Small intestine (tissue), 7 donors: ENCODE measurements at regions not wholly inside any gene's neighbourhood (a gene's known extent, or its start where the extent isn't known, plus 50 kb on each side); places are given as distances from the start of the nearest gene placed in this dataset.

Experiments
- DNase-seq, 2 donors: peaks; one replicate each; pipeline versions ENCODE4 v3.0.0 to v3.0.0-alpha.2; 2013
- FAIRE-seq: peaks from 2 replicates; lab custom pipeline; 2012; peaks lifted over from hg19 to GRCh38; lab: Jason Lieb, UNC
- H3K27ac ChIP-seq, 3 donors: one replicate each; pipeline ENCODE4 v1.5.1; 2013; ENCODE audit warnings: low read length in 2 of 3, mild to moderate bottlenecking in 2 of 3, control low read depth in 1 of 3, inconsistent platforms in 1 of 3, low read depth in 1 of 3, moderate library complexity in 1 of 3
- H3K27me3 ChIP-seq, 3 donors: one replicate each; pipeline ENCODE4 v1.6.1; 2013; ENCODE audit warnings: low read length in 3 of 3, inconsistent platforms in 1 of 3; ENCODE audit not compliant: control insufficient read depth in 3 of 3, insufficient read depth in 3 of 3
- H3K36me3 ChIP-seq, 3 donors: one replicate each; pipeline ENCODE4 v1.6.1; 2013; ENCODE audit warnings: low read length in 3 of 3, inconsistent platforms in 1 of 3, low read depth in 1 of 3, mild to moderate bottlenecking in 1 of 3, moderate library complexity in 1 of 3; ENCODE audit not compliant: control insufficient read depth in 3 of 3, insufficient read depth in 2 of 3
- H3K4me1 ChIP-seq, 3 donors: one replicate each; pipeline ENCODE4 v1.6.1; 2013; ENCODE audit warnings: low read length in 2 of 3, inconsistent platforms in 1 of 3, low read depth in 1 of 3, mild to moderate bottlenecking in 1 of 3, moderate library complexity in 1 of 3; ENCODE audit not compliant: control insufficient read depth in 3 of 3, insufficient read depth in 2 of 3
- H3K4me3 ChIP-seq, 3 donors: one replicate each; pipeline ENCODE4 v1.5.1; 2013; ENCODE audit warnings: low read length in 3 of 3, control low read depth in 1 of 3, inconsistent platforms in 1 of 3, low read depth in 1 of 3, mild to moderate bottlenecking in 1 of 3, moderate library complexity in 1 of 3
- H3K9me3 ChIP-seq, 2 donors: one replicate each; pipeline ENCODE4 v1.6.1; 2013; ENCODE audit warnings: low read depth in 1 of 2, low read length in 1 of 2; ENCODE audit not compliant: control insufficient read depth in 2 of 2, insufficient read depth in 1 of 2
- WGBS, 3 donors: extraction: QIAGEN DNeasy Blood & Tissue Kit; methylation state at CpG; one replicate each; pipeline ENCODE4 v1.1.7; 2013; 5-methylcytosine and 5-hydroxymethylcytosine counted together
- donor health status: healthy with polysubstance abuse.
- donor health status: control.
- donor health status: control.
- donor health status: Bipolar disorder and iron deficiency.
- donor health status: healthy.

DNA sequence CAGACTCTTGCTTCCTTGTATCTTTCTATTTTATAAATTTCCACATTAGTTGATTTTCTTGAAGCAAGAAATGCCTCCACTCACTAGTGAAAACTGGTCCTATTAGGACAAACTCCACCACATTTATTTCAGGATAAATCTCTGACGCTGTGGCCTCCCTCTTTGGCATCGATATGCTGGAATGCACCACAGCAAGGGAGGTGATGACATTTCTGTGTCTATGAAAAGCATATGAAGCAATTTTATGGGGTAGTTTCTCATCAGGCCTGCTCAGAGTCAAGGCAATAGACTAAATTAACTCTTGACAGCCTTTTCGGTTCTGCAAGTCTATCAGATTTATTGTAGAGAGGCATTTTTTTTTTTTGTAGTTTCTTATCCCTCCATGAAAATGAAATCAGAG is 304.4 kb downstream of the ZEB1 start:
- no peak overlapping the region for H3K4me3 ChIP-seq
- no peaks in the 10 kb centered on the region for H3K27me3 ChIP-seq
- H3K27ac ChIP-seq = no peak overlapping the region
- no peak for FAIRE-seq
- DNase-seq = no peak
- H3K36me3 ChIP-seq = no peaks in the 10 kb centered on the region
- WGBS, 3 donors = 69 to 93% (median 85%) methylated on average over 3 of the region's 3 CpGs
- H3K9me3 ChIP-seq = no peaks in the 10 kb centered on the region
- no peaks in the 10 kb centered on the region for H3K4me1 ChIP-seq

DNA sequence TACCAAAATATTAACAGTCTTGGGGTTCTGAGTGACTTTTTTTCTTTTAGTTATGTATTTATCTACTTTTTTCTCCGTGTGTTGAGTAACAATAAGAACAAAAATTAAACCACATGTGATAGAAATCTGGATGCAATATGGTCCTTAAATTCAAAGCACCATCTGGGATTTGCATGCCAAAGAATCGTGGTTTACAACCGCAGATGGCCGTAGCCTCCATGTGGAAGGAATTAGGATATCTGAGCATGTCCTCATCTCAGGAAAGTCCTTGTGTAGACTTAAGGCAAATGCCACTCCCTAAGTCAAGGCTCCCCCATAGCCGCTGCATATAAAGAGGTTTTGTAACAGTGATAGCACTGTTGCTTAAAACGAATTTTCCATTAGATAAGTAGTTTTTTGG is 304.0 kb downstream of the ZEB1 start:
- Histone ChIP-seq H3K9me3 (no peaks in the 10 kb centered on the region), H3K27me3 (no peaks in the 10 kb centered on the region), H3K4me3 (no peak overlapping the region), H3K4me1 (no peaks in the 10 kb centered on the region), H3K27ac (no peak overlapping the region), H3K36me3 (no peaks in the 10 kb centered on the region)
- WGBS, 3 donors = 66 to 75% (median 70%) methylated on average over 6 of the region's 6 CpGs
- no peak for FAIRE-seq
- no peak for DNase-seq

DNA sequence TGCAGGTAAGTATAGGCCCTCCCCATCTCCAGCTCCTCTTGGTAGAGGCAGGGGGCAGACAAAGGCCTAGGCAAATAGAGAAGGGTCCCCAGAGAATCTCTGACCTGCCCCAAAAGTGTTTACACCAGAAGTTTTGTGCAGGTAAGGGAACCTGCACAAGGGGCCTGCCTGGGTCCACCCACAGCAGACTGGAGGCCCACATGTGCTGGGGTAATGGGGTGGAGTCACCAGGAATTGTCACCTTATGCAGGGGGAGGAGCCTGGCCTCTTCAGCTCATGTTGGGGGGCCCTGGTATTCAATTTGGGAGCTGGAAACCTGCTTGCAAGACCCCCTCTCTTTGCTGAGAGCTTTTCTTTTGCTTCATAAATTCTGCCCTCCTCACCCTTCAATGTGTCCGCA is 302.7 kb downstream of the ZEB1 start:
- Histone ChIP-seq H3K4me3 (no peak overlapping the region), H3K36me3 (no peaks in the 10 kb centered on the region), H3K4me1 (no peaks in the 10 kb centered on the region), H3K9me3 (no peaks in the 10 kb centered on the region), H3K27ac (no peak overlapping the region), H3K27me3 (no peaks in the 10 kb centered on the region)
- WGBS, 3 donors = 95 to 100% (median 97%) methylated on average over 1 of the region's 1 CpG
- DNase-seq = no peak
- FAIRE-seq = no peak

DNA sequence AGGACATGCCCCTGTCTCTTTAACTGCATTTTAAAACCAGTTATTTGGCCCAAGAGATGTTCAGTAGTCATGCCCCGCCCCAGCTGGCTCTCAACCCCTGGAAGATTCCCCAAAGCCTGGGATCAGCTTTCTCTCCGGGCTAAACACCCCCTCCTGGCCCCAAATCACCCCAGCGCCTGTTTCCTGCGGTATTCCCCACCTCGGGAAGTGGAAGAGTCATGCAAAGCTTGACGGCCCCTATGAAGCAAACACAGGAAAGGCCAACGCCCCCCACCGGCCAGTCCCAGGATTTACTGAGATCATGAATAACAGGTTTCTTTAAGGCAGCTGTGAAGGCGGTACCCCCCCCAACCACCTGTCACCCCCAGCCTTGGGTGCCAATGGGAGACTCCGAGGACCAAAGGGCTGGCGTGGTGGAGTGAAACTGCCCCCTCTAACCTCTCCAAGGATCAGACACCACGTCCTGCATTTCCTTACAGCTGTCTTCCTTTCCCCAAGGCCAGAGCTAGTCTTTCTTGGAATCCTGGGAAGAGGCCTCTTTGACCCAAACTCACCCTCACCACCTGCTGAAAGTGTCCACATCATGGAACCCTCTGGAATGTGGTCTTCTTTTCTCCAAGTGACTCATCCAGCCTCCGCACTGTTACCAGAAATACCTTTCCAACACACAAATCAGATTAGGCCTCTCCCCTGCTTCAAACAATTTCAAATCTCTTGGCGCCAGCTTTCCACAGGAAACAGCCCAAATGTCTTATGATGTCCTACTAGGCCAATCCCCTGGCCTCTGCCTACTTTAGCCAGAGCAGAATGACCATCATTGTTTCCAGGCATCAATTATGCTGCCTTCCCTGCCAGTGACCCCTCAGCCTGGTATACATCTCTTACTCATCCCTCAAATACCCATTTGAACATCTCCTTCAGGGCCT is 301.5 kb downstream of the ZEB1 start:
- WGBS, 3 donors = 58 to 62% (median 62%) methylated on average over 14 of the region's 14 CpGs
- FAIRE-seq (no peak), DNase-seq (no peak)
- H3K27ac ChIP-seq = peak overlapping the region in 1 of 3 donors; percentile 39
- no peak overlapping the region for H3K4me3 ChIP-seq
- no peaks in the 10 kb centered on the region for H3K9me3 ChIP-seq
- no peaks in the 10 kb centered on the region for H3K27me3 ChIP-seq
- H3K4me1 ChIP-seq = no peaks in the 10 kb centered on the region
- H3K36me3 ChIP-seq = no peaks in the 10 kb centered on the region

DNA sequence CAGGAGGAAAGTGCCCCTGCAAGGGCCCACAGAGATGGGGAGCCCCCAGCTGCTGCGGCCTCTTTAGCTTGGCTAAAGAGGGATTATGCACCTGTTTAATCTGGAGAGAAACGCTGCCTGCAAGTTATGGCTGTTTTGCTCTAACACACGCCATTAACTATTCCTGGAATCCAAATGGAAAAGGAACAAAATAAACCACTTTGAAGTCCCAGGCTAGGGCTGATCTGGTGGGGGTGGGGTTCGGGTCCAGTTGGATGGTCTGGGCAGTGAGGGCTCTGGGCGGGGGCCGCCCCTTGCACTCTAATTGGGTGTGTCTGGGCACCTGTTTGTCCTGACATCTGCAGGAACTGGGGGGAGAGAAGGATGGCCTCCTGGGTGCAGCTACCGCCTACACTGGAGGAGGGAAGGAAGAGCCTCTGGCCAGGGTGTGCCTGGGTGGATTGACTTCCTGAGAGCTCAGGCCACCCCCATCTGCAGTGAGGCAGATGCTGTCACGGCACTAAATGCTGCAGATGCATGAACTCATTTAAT is 300.6 kb downstream of the ZEB1 start:
- DNase-seq = no peak
- Histone ChIP-seq H3K9me3 (no peaks in the 10 kb centered on the region), H3K27ac (no peak overlapping the region), H3K4me1 (no peaks in the 10 kb centered on the region), H3K36me3 (no peaks in the 10 kb centered on the region), H3K4me3 (no peak overlapping the region), H3K27me3 (no peaks in the 10 kb centered on the region)
- 33 to 56% (median 44%) methylated on average over 8 of the region's 8 CpGs for WGBS, 3 donors
- no peak for FAIRE-seq

DNA sequence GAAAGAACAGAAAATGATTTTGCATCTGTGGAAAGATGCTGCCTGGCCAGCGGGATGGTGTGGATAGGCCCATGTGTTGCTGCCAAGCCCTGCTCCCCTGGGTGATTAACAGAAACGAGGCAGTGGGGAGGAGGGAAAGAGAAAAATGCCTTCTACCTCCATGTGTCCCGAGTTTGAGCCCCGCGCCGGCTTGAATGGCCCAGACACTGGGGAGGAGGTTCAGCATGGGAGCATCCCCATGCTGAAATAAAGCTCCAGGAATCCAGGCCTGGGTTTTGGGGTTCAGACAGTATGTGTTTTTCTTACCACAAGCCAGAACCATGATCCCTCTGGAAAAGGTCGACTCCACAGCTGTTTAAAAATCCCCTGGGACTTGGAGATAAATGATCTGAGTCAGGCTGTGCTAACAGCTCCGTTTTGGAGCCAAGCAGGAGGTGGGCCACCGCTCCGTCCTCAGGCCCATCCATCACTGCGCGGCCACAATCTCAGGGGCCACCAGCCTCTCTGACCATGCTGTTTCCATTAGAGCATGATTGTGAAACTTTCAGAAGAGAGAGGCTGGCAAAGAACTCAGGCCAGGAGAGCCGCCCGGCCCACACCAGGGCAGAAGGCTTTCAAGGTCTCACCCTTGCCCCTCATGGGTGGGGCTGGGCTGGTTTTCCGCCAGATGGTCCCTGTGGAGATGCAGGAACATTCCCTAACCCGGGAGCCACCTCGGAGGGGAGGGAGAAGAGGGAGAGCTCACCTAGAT is 299.7 kb downstream of the ZEB1 start:
- Histone ChIP-seq H3K9me3 (no peaks in the 10 kb centered on the region), H3K4me3 (no peak overlapping the region), H3K4me1 (no peaks in the 10 kb centered on the region), H3K27me3 (no peaks in the 10 kb centered on the region), H3K36me3 (no peaks in the 10 kb centered on the region), H3K27ac (no peak overlapping the region)
- no peak for FAIRE-seq
- WGBS, 3 donors = 58 to 67% (median 61%) methylated on average over 17 of the region's 17 CpGs
- no peak for DNase-seq

DNA sequence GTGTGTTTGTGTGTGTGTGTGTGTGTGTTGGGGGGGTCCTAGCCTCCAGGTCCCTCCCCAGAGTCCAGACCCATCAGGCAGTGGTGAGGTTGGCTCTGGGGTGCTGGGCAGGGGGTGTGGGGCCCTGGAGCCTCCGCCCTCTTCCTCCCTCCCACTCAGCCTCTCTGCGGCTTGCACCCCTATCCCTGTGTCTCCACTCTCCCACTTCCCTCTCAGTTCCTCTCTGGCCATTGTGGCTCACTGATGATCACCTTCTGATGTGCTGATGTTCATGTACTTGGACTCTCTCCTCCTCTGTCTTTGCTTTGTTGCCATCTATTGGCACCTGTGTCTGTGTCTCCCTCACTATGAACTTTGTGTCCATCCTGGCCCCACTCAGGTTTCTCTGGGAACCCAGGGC is 298.7 kb downstream of the ZEB1 start:
- FAIRE-seq (no peak), DNase-seq (no peak)
- H3K4me1 ChIP-seq = no peaks in the 10 kb centered on the region
- H3K36me3 ChIP-seq = no peaks in the 10 kb centered on the region
- no peaks in the 10 kb centered on the region for H3K27me3 ChIP-seq
- WGBS, 3 donors = 89 to 100% (median 100%) methylated on average over 1 to 2 of the region's 2 CpGs
- H3K27ac ChIP-seq = no peak overlapping the region
- no peak overlapping the region for H3K4me3 ChIP-seq
- H3K9me3 ChIP-seq = no peaks in the 10 kb centered on the region

DNA sequence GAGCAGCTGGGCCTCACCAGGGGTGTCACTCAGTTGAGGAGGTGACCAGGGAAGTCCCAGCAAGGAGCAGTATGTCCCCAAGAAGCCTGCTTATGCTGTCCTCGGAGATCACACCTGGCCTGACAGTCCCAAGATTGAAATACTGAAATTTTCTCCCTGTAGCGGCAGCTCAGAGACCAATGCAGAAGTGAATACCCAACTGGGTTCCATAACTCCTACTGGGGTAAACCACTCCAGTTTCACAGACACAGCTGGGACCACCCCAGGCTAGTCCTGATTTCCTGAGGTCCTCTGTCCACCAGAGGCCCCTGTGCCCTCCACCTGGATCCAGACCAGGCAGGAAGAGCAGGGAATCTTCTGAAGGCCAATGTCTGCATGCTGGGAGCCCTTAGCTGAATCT is 298.1 kb downstream of the ZEB1 start:
- Histone ChIP-seq H3K4me1 (no peaks in the 10 kb centered on the region), H3K27ac (no peak overlapping the region), H3K4me3 (no peak overlapping the region), H3K36me3 (no peaks in the 10 kb centered on the region), H3K27me3 (no peaks in the 10 kb centered on the region), H3K9me3 (no peaks in the 10 kb centered on the region)
- FAIRE-seq (no peak), DNase-seq (no peak)
- WGBS, 3 donors = 73 to 83% (median 77%) methylated on average over 2 of the region's 2 CpGs
